ENCODE measurements at regions not wholly inside any gene's neighbourhood (a gene's known extent, or its start where the extent isn't known, plus 50 kb on each side); places are given as distances from the start of the nearest gene placed in this dataset.

GRCh38 chr9:115966660-115967059, 186.9 kb upstream of the PAPPA start:
- FAIRE-seq, result no peak

GRCh38 chr9:115969096-115969495, 184.5 kb upstream of the PAPPA start:
- FAIRE-seq, result no peak
- no peak for DNase-seq (ENCODE audit: low spot score)

More at GRCh38 chr9:115966660-115967059, 186.9 kb upstream of the PAPPA start:
- DNase-seq (ENCODE audit: low spot score), result no peak

DNA sequence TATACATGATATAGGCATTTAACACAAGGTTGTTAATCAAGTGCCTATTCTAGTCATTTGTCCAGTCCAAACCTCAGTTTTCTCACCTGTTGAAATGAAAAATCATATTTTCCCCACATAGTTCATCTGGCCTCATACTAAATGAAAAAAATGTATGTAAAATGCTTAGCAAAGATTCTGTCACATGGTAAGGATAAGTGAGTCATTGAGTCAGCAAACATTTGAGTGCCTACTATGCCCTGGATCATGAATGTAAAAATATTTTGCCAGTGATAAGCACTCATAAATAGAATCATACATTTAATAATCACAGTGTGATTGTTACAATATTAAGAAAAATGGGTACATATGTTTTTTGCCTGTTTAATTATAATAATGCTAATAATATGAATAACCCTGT, 181.2 kb upstream of the PAPPA start:
- DNase-seq (ENCODE audit: low spot score) (no peak), FAIRE-seq (no peak)

DNA sequence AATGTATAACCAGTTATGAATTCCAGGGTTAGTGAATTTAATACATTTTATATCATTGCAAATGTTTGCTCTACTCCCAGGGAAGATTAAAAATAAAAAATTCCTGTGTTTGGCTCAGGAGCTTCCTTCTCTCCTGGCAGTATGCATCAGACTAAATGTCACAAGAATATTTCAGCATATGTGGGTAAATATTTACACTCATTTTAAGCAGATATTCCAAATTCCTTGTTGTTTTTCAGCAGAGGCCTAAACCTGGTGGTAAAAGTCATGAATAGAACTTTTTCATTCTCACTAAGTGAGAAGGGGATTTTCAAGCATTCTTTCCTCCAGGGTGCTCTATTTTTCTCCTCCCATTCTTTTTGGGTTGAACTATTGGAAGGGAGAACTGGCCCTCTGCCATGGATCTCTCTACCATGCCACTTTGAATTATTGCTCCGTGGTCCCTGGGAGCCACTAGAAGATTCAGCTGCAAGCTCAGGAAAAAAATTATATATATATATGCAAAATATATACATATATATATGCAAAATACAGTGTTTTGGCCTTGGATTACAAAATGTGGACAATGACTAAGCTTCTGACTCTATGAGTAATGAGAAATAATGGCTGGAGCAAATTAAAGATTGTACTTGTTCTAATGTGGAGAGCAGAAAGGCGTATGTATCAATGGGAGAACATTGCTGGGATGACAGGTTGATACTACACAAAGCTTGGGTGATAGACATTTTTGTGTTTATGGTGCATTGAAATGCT, 180.6 kb upstream of the PAPPA start:
- FAIRE-seq (no peak), DNase-seq (ENCODE audit: low spot score) (no peak)

GRCh38 chr9:115976781-115977180, 176.8 kb upstream of the PAPPA start:
- FAIRE-seq (no peak), DNase-seq (ENCODE audit: low spot score) (no peak)

DNA sequence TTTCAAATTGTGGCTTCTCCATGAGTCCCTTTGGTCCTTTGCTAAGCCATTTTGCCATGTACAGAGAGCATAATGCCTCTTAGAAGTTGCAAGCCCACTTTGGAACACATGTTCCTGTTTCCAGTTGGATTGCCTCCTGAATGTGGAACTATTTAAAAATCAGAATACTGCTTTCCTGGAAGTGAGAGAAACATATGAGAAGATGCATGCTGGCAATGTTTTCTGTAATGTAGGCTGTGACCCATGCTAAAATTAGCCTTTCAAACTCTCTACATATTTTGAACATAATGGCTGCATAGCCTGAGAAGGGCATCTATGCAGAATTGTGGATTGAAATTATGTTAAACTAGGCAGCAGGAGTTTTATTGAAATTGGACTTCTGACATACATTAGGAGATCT, 175.5 kb upstream of the PAPPA start:
- FAIRE-seq, result no peak
- no peak for DNase-seq (ENCODE audit: low spot score)

DNA sequence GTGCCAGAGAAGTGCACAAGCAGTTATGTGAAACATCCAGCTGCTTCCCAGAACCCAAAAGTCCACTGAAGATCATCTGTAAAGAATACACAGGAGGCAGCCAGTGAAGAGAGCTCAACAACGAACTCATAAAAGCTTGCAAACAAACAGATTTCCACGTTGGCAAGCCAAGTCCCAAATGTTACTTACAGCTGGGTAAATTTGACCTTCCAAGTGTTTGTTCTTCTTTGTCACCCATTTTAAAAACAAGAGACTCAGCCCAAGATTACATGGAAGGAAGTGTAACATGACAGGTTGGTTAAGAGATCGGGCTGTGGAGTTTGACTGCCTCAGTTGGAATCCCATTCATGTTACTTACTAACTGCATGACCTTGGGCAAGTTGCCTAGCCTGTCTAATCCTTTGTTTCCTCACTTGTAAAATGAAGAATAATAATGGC, 174.9 kb upstream of the PAPPA start:
- no peak for FAIRE-seq
- no peak for DNase-seq (ENCODE audit: low spot score)

DNA sequence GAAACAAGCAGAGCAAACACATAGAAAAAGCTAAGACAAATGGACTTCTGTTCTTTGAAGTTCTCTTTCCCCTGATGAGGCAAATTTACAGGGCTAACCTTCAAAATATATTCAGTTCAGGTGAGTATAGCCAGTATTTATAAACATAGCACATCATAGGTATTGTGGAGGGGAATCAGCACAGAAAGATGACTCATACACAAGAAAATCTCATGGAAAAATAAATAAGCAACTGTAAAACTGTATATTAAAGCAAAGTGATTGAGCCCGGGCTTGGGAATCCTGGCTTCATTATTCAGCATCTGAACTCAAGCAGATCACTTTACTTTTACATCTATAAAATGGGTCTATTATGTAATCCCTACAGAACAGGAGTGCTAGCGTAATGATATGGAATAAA, 173.5 kb upstream of the PAPPA start:
- FAIRE-seq (no peak), DNase-seq (ENCODE audit: low spot score) (no peak)

DNA sequence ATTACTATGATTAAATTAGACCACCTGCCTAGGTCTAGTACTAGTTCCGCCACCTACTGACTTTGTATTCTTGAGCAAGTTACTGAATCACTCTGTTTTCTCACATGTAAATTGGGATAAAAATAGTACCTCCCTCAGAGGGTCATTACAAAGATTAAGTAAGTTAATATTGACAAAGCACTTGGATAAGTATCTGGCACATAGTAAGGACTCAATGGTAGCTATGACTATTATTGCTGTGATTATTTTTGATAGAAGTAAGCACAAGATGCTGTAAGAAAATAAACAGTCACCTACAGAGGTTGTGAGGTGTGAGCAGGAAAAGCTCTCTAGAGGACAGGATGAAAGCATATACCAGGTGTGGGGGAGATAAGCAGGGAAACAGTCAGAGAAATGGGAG, 173.1 kb upstream of the PAPPA start:
- DNase-seq (ENCODE audit: low spot score) (no peak), FAIRE-seq (no peak)

GRCh38 chr9:115980976-115981375, 172.6 kb upstream of the PAPPA start:
- no peak for FAIRE-seq

GRCh38 chr9:115983366-115983765, 170.2 kb upstream of the PAPPA start:
- FAIRE-seq, result no peak

More at GRCh38 chr9:115980976-115981375, 172.6 kb upstream of the PAPPA start:
- no peak for DNase-seq (ENCODE audit: low spot score)

DNA sequence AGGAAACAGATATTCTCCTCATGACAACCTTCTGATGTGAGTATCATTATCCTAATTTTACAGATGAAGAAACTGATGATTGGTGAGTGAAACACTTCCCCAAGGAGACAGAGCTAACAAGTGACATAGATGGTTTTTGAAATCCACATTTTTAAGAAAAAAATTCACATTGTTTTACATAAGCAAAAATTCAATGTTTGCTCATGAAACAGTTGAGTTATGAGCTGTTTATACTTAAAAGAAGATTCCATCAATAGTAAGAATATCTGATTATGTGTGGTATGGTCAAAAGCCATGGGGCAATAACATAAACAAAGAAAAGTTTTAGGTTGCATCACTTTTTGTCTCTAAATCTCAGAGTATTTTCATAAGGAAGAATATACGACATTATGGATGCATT, 167.9 kb upstream of the PAPPA start:
- no peak for FAIRE-seq
- DNase-seq (ENCODE audit: low spot score), result no peak

More at GRCh38 chr9:115983366-115983765, 170.2 kb upstream of the PAPPA start:
- no peak for DNase-seq (ENCODE audit: low spot score)

DNA sequence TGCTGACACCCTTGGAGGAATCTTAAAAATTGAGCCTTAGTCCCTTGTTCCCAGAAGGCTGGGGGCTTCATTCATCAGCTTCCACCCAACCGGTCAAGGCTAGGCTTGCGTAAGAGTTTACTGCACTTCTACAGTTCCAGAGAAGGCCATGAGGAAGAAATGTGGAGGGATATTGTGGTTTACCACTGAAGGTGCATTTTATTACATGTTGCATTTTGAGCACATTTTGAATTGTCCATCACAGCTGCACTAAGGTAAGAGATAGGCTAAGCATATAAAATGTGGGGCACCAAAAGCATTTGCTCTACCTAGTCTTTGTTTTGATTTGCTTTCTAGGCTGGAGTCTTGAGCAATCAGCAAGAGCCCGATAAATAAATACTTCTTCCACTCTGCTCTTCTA, 167.1 kb upstream of the PAPPA start:
- DNase-seq (ENCODE audit: low spot score) (no peak), FAIRE-seq (no peak)

GRCh38 chr9:115988701-115989100, 164.9 kb upstream of the PAPPA start:
- FAIRE-seq, result no peak
- DNase-seq (ENCODE audit: low spot score), result no peak

GRCh38 chr9:115989831-115990230, 163.8 kb upstream of the PAPPA start:
- no peak for DNase-seq (ENCODE audit: low spot score)
- no peak for FAIRE-seq

DNA sequence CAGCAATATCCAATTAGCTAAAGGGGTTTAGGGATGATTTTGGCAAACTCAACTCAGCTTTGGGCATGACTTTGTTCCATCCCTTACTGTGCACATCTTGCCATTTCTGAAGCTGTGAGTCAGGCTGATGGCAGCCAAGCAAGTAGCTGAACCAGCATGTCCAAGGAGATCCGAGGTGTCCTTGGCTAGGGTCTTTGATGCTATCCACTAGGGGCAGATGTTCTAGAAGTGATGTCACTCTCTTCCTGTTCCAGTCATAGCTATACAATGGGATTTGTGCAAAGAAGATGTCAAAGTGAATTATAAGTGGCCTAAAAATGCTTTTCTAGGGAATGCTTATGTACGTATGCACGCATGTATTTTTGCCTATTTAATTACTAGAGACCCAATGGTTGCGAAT, 160.8 kb upstream of the PAPPA start:
- DNase-seq (ENCODE audit: low spot score) (peak; percentile 29), FAIRE-seq (peak; percentile 56)

- FAIRE-seq, result no peak
- DNase-seq (ENCODE audit: low spot score), result peak; percentile 21
Observed at GRCh38 chr9:115997923-115998322, 155.7 kb upstream of the PAPPA start.

GRCh38 chr9:115998666-115999065, 154.9 kb upstream of the PAPPA start:
- DNase-seq (ENCODE audit: low spot score), result no peak
- FAIRE-seq, result no peak

- FAIRE-seq, result no peak
- no peak for DNase-seq (ENCODE audit: low spot score)
Observed at GRCh38 chr9:115999498-115999897, 154.1 kb upstream of the PAPPA start.

GRCh38 chr9:116000748-116001329, 152.8 kb upstream of the PAPPA start:
- DNase-seq (ENCODE audit: low spot score) (no peak), FAIRE-seq (no peak)

DNA sequence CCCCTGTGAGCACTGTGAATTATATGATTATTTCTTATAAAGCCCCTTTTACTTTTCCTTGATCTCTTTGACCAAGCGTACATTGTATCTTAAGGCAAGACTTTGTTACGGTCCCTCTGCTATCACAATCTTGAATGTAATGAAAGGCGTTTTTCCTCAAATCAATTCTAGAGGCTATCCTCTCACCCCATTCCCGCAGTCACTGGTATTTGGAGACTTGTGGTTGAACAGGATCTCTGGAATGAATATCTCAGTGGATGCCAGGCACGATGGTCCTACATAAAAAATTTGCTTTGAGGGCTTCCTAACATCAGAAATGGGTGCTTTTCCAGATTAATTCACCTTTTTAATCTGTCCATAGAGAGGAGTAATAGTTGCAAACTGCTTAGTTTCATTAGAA, 151.4 kb upstream of the PAPPA start:
- DNase-seq (ENCODE audit: low spot score) (no peak), FAIRE-seq (no peak)

GRCh38 chr9:116002624-116003023, 151.0 kb upstream of the PAPPA start:
- DNase-seq (ENCODE audit: low spot score) (peak; percentile 49), FAIRE-seq (no peak)

DNA sequence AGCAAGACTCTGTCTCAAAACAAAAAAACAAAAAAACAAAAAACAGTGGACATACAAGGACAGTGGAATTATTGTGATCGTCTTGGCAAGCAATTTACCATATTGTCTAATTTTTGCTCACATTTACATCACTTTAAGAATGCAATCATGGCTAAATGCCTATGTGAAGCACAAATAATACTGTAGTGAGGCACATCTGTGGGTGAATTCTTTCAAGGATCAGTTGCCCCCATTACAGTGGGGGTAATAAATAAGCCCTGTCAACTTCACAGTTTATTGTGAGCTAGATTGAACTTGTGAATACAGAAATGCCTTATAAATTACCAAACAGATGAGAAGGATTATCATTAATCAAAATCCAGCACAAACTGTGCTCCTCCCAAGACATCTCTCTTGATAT, 150.2 kb upstream of the PAPPA start:
- DNase-seq (ENCODE audit: low spot score) (no peak), FAIRE-seq (no peak)

Data from urothelium cell line (cell line).